Breast epithelium (tissue), 3 donors: ENCODE measurements at regions not wholly inside any gene's neighbourhood (a gene's known extent, or its start where the extent isn't known, plus 50 kb on each side); places are given as distances from the start of the nearest gene placed in this dataset.

Experiments used
- CTCF ChIP-seq, 3 donors: fragments of 450-650 bp; IDR thresholded peaks; one replicate each; pipeline ENCODE4 v1.5.1; 2016 to 2017; ENCODE audit warnings: antibody characterized with exemption in 3 of 3, mild to moderate bottlenecking in 3 of 3, moderate library complexity in 3 of 3
- POLR2A ChIP-seq: fragments of 450-650 bp; IDR thresholded peaks from one replicate; pipeline ENCODE4 v1.6.1; 2016; ENCODE audit warnings: antibody characterized with exemption, mild to moderate bottlenecking, moderate library complexity
- POLR2AphosphoS5 ChIP-seq, 3 donors: sonication (generic); formaldehyde crosslinking; IDR thresholded peaks; one replicate each; pipeline ENCODE4 v1.6.1; 2017; ENCODE audit warnings: antibody characterized with exemption in 3 of 3

GRCh38 chr11:93904716-93905115 lies 54.3 kb upstream of the VSTM5 start:
- TF ChIP-seq POLR2A: no peak
- TF ChIP-seq CTCF (IDR thresholded peaks at IDR 0.05): no peak
- TF ChIP-seq POLR2AphosphoS5 (IDR thresholded peaks at IDR 0.05): no peak
